Endometrium (tissue), 2 donors: ENCODE measurements at regions not wholly inside any gene's neighbourhood (a gene's known extent, or its start where the extent isn't known, plus 50 kb on each side); places are given as distances from the start of the nearest gene placed in this dataset.

Experiments
- FAIRE-seq: peaks from 2 replicates; lab custom pipeline; 2012; peaks lifted over from hg19 to GRCh38; lab: Jason Lieb, UNC
- donor health status: control.
- donor health status: control.

DNA sequence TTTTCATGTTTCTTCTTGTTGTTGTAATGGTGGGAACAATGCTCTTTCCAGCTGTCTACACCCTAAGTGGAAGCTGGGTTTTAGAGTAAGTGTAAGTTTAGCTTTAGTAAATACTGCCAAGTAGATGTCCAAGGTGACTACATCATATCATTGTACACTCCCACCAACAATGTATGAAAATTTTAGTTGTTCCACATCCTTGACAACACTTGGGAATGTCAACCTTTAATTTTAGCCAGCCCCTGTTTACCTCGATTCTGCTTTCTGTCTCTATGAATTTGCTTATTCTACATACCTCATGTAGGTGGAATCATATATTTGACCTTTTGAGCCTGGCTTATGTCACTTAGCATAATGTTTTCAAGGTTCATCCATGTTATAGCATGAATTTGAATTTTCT lies 93.0 kb downstream of the MTPAP start:
- no peak for FAIRE-seq

DNA sequence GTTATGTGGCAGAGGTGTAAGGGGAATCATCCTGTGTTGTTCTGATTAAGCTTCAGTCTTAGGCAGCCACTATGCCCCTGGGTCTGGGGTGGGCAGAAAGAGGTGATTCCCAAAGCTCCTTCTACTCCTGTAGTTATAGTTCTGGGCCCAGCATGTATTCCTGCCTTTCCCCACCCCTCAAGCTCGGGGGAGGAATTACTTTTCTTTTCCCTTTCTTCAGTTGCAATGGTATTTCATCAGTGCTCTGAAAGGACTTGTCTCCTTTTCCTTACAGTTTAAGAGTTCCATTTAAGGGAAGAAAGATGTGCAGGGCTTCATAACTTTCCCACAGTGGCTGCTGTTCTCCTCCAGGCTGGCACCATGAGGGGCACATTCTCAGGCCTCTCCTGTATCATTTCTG lies 94.2 kb downstream of the MTPAP start:
- FAIRE-seq: no peak

DNA sequence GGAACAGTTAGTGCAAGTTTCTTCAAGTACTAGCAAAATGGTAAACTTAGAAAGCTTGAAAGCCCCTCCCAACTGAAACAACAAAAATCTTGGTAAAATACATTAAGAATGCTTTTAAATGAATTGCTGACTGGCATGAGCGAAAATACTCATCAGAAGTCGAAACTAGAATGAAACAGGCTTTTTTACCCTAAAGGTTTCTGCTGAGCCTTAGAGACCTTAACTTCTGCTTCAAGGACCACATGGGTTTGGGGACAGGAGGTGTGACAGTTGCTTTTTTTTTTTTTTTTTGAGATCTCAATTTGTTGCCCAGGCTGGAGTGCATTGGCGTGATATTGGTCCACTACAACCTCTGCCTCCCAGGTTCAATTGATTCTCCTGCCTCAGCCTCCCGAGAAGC lies 100.3 kb downstream of the MTPAP start:
- FAIRE-seq: no peak

DNA sequence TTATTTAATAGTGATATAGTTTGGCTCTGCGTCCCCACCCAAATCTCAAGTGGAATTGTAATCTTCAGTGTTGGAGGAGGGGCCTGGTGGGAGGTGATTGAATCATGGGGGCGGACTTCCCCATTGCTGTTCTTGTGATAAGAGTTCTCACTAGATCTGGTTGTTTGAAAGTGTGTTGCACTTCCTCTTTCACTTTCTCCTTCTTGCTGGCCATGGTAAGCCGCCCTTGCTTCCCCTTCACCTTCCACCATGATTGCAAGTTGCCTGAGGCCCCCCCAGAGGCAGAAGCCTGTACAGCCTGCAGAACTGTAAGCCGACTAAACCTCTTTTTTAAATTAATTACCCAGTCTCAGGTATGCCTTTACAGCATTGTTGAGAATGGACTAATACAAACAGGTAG lies 101.4 kb downstream of the MTPAP start:
- no peak for FAIRE-seq

DNA sequence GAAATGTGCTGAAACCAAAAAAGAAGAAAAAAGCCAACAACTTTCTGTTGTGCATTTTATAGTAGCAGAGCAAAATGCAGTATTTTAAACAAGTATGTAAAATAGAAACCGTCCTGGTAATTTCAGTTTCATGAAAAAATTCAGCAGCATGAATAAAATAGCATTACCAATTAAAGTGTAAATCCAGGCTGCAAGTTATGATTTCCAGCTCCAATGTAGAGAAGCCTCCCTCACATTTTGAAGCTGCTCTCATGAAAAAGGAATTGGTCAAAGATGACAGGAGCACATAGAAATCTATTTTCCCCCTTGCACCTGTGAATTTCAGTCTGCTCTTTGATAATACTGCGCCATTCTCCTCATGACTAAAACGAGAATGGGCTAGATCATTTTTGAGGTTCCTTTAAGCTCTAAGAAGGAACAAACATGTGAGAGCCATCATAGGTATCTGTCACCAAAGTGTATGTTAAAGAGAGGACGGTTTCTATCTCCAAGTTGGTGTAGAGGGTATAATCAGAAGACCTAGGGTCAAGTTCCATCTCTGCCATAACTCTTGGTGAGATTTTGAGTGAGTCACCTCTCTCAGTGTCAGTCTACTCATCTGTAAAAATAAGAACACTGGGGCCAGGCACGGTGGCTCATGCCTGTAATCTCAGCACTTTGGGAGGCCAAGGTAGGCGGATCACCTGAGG lies 107.5 kb downstream of the MTPAP start:
- FAIRE-seq: no peak

DNA sequence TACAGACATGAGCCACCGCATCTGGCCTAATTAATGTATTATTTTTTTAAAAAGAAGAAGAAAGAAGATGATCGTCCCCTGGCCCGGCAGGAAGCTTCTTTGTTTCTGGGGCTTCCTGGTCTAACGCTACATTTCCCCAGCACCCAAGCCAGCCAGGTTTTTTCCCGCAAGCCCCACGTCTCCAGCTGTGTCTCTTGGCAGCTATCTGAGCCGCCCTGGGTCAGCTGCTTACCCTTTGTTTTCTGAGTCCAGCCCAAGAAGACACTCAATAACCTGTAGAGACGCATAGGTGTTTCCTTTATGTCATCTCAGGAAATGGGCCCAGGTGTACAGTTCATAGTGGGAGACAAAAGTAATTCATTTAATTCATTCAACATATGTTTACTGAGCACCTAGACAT lies 110.2 kb downstream of the MTPAP start:
- FAIRE-seq: no peak

DNA sequence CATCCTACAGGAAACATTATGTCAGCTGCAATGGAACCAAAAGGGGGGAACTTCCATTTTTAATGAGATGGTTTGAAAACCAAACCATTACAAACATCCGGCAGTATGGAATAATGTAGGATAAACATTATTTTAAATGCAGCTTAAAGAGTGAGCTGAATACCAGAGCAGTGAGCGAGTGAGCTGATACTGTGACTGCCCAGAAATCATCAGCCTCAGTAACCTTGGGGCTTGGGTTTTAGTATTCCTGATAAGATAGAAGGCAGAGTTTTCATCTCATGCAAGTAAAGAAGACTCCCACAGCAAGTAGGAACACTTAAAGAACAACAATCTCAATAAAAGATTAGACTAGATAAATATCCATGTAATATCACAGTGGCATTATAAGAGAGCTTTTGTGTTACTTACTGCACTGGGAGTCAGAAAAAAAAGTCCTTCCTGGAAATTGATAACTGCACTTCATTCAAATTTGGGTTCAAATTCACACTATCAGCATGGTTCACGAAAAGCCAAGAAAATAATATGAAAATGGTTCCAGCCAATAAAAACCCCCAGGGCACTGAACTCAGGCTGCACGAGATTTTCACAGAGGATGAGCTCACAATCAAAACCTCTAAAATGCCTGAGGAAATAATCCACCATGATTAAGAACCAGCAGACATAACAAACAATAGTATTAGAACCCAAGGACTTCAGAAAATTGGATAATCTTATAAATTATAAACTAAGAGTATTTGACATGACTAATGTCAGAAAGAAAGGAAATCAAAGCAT lies 115.7 kb downstream of the MTPAP start:
- FAIRE-seq: no peak

DNA sequence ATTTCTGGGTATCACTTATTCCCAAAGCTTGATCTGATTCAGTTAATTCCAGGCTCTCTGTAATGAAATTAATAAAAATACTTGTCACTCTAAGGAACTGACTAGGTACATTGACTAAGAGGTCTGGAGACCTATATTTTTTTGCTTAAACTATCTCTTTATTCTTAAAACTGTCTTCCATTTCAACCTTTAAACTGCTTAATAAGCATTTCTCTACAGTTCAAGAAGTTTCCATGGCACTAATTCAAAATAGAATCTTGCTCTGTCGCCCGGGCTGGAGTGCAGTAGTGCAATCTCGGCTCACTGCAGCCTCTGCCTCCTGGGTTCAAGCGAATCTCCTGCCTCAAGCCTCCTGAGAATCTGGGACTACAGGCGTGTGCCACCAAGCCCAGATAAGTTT lies 117.4 kb downstream of the MTPAP start:
- no peak for FAIRE-seq

DNA sequence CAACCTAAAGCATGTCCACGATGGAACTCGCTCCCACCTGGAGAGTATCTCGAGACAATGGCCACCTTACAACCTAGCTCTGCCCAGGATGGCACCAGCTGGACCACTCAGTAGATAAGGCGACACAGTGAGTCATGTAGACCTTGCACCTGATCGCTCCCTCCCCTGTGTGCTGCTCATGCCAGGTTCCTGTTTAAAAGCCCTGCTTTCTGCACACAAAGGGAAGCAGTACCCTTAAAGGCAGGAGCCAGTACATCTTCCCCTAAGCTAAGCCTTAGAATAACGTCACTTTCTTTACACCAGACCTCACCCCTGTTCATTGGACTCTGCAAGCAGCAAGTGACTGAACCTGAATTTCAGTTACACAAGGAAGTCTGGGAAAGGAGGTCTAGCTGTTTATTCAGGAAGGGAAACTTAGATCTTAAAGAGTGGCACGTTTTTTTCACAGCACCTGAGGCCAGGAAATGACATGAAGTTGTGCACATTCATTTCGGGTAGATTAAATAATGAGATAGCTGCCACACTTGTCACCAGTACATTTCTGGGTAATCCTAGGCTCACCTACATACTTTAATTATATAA lies 117.9 kb downstream of the MTPAP start:
- no peak for FAIRE-seq

DNA sequence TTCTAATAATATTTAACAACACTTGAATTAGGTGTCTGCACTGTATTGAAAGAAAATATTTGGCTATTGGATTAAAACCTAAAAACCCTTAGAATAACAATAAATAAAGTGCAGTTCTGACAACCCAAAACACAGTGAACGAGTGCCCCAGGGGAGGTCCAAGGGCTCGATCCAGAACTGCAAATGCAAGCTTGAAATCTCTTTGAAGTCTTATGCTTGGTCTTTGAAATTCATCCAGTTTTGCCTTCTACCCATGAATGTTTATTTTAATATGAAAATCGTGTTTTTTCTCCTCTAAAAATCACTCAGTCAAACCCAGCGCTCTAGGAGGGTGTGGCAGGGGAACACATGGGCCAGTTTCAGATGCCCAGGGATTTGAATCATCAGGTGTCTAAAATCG lies 119.5 kb downstream of the MTPAP start:
- FAIRE-seq: no peak

DNA sequence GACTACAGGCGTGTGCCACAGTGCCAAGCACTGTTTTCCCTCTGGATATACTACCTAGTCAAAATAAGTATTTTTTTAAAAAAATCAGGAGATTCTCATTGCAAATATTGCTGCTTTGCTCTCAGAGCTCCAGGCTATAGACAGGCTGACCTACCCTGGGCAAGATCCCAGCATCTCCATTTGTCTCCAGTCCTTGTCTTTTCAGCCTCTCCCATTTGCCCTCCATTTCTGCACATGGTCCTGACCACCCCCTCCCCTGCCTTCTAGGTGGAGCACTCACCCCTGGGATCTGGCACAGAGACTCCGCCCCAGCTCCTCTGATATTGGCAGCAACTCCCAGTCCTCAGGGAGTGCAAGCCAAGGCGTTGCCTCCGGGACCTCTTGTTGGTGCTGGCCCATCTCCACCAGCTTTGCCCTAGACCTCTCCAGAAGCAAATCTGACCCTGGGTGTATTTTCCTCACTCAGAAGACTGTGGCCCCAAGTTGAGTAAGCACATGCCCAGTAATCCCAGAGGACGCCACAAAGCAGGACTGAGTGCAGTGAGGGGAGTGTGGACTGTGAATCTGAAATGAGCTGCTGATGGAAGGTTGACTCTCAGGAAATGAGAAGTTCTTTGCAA lies 120.6 kb downstream of the MTPAP start:
- FAIRE-seq: no peak

DNA sequence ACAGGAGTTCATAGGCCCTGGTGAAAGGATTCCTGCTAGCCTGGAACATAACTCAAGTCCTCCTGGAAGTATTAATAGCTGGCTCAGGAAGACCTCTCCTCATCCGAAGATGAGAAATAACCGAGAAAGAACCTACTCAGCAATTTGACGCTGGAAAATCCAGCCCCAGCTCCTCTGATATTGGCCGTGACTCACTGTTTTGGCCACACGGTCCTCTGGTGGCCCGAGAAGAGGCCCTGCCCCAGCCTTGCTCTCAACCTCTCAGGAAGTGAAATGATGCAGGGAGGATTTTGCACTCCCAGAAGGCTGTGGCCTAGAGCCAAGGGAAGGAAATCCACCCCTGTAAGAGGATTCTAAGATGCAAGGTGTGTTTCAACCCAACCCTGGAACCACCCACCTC lies 121.6 kb downstream of the MTPAP start:
- FAIRE-seq: no peak

DNA sequence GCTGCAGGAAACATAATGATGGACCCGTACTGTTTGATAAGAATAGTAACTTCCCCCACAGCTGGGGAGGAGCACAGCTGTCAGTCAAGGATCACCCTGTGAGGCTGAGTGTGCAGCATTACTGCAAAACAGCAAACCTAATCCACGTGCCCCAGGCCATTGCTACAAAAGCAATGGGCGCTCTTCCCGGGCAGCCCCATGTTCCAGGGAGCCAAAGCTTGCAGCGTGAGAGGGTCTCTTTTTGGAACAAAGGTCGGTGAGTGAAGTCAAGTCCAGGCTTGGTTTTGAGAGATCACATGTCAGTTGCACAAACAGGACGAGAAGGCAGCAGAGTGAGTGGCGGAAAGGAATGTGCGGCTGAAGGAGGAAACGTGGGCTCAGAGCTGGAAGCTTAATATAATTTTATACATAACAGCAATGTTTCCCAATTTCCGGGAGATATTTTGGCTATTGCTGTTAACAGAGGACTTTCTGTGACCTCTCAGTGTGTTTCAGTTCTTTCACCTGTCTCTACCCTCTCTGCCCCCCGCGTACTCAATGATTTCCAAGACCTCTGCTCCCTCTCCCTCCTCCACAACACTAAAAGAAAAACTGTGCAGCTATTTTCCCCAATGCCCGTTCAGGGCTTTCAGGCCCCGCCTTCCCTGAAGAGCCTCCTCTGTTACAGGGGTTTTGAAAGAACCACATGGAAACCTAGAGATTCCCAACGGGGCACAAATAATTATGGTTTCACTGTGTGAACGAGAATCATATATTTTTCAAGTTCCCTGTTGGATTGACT lies 128.9 kb downstream of the MTPAP start:
- FAIRE-seq: no peak

DNA sequence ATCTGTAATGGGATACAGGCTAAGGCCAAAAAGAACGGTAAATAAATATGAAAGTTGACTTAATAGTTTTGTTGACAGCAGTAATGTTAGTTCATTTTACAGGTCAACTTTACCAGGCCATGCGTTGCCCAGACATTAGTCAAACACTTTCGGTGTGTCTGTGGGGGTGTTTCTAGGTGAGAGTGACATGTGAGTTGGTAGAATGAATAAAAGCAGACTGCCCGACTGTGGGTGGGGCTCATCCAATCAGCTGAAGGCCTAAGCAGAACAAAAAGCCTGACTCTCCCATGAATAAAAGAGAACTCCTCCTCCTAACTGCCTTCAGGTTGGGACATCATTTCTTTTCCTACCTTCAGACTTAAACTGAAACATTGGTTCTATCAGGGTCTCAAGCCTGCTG lies 132.3 kb downstream of the MTPAP start:
- no peak for FAIRE-seq

DNA sequence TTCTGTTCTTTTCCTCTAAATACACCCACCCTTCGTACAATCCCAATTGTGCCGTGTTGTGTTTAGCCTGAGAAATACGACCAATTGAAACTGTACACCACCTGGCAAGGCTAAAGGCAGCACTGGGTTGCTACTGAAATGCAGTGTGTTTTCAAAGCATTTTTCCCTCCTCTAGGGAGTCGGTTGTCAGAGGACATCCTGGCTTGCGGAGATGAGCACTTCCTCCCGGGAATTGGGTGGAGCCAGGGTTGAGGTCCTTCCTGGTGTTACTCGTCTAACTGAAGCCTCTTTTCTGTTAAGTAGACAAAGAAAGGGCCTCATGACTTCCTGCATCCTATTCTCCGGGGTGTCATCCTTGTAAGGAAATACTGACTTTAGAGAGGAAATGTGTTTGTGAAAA lies 133.5 kb downstream of the MTPAP start:
- FAIRE-seq: no peak

DNA sequence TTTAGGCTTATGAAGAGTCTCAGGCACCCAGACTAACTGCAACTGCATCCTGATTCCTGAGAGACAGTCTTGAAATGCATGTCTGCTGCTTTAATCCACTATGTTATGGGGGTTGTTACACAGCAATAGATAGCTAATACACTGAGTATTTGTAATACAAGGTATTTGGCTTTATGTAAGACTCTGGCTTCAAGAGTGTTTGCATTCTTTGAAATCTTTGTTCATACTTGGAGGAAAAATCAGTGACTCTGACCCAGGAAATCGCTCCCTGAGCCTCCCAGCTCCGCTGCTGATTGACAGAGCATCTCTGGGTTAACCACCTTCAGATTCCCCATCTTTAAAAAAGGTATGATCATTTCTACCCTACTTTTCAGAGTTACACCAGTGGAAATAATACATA lies 133.9 kb downstream of the MTPAP start:
- no peak for FAIRE-seq

DNA sequence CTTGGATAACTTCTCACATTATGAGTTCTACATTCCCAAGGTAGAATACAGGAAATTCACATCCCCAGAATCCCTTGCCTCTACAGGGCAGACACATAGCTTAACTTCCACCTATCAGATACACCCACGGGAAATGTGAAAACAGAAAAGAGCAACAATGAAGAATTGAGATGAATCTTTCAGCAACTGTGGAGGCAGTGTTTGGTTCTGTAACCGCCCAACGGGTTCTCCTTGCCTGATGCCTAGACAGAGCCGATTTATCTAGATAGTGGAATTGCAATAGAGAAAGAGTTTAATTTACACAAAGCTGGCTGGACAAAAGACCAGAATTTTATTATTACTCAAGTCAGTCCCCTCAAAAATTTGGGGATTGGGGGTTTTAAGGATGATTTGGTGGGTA lies 138.8 kb downstream of the MTPAP start:
- FAIRE-seq: no peak

DNA sequence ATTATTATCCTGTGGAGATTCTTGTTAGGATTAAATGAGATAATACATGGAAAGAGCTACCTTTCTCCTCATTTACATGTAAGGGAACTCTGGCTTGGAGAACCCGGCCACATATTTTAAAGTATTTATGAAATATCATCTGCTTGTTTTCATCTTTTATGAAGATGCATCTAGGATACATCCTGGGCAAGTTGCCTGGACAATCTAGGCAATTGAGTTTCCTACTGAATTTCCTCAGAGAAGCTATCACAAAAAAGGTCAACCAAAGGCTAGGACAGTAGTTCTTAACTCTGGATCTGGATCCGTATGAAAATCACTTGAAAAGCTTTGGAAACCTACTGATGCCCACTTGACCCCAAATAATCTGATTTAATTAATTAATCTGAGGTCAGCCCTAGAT lies 140.7 kb downstream of the MTPAP start:
- FAIRE-seq: no peak

DNA sequence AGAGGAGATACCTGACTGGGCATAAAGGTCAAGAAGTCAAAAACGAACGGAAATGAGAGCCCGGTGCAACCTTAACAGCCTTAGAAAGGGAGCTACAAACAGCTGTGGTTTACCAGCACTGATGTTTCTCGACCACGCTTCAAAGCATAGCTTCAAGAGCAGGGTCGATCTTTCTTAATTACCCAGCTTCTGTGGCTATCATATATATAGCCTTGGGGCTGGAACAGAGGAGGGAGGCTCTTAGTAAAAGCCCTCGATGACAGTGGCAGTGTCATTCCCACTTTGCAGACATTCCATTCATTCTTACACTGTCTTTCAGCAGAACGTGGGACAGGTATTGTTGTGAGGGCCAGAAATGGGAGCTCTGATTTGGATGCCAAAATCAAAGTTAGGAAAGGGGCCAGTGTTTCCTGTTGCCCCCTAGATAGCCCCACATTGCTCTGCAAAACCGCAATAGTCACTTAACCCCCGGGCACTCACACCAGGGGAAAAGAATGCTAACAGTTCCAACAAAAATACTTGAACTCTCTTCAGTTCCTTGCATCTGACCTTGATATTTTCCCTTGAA lies 141.5 kb downstream of the MTPAP start:
- no peak for FAIRE-seq

DNA sequence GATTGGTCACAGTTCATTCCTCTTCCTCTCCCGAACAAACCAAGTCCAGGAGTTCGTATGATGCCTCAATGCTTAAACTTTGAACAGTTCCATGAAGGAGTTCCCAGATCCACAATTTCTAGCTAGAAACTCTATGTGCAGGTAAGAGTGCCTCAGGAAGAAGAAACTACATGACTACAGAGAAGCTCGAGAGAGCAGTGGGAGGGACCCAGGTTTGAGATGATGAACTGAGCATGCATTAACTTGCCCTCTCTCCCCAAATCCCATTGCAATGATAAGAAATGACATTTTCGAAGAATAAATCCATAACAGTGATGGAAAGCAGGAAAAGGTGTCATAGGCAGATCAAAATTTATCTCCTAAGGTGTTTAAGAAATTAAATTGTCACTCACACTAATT lies 140.6 kb upstream of the JCAD start:
- FAIRE-seq: no peak

DNA sequence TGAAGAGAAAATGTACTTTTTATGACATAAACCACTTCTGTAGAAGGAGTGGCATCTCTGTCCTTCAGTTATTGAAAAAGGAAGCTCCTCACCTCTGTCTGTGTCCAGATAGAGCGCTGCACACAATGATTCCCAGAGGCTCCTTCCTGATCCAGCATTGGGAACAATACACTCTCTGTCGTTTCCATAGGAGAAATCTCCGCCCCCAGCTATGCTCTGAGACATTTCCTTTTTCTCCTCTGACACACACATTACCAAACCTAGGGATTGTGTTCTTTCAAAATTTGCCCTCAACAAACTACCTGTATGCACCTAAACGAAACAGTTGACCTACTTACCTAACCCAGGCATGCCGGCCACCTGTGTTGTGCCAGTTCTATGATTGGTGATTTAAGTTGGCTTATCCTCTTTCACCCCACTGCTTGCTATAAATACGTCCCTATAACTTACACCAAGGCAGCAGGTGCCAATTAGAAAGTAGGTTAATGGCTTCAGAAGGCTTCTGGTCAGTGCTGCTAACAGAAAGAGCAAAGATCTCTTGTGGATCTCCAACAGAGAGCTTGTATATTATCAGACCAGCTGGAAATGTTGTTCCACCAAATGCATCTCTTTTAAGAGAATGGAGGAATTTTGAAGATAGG lies 140.1 kb upstream of the JCAD start:
- no peak for FAIRE-seq

DNA sequence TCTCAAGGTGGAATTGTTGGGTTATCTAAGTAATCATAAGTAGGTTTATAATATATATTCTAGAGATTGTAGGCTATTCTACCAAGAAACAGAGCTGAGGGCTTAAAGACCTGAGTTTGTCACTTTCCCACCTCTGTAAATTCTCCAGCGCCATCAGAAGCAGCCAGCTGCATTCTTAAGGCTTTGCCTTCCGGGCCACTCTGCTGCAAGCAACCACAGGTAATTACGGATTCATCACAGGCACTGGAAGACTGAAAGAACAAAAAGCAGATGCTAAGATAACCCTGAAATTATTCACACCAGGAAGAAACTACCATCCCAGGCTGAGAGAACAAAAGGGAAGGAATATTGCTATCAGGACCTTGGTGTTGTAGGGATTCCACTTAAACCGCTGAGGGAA lies 137.8 kb upstream of the JCAD start:
- FAIRE-seq: no peak
